Astrocyte (in vitro differentiated cells and primary cell): ENCODE measurements at regions not wholly inside any gene's neighbourhood (a gene's known extent, or its start where the extent isn't known, plus 50 kb on each side); places are given as distances from the start of the nearest gene placed in this dataset.

Experiments used
- DNase-seq: peaks from one replicate; pipeline ENCODE4 v3.0.0-alpha.2; 2010; ENCODE audit warnings: low read depth
- FAIRE-seq: peaks from 2 replicates; lab custom pipeline; 2011; peaks lifted over from hg19 to GRCh38; lab: Jason Lieb, UNC
- H2AFZ ChIP-seq: 2 replicates; pipeline ENCODE4 v1.6.0; 2012; ENCODE audit warnings: low read depth, low read length, inconsistent platforms
- H3K27ac ChIP-seq: 2 replicates; pipeline ENCODE4 v1.5.1; 2011; ENCODE audit warnings: low read depth, low read length, inconsistent platforms
- H3K27me3 ChIP-seq: 2 replicates; pipeline ENCODE4 v1.6.0; 2011; ENCODE audit warnings: low read length, inconsistent platforms; ENCODE audit not compliant: insufficient read depth
- H3K36me3 ChIP-seq: 2 replicates; pipeline ENCODE4 v1.5.1; 2011; ENCODE audit warnings: low read length, inconsistent platforms; ENCODE audit not compliant: insufficient read depth
- H3K4me1 ChIP-seq: 2 replicates; pipeline ENCODE4 v1.5.1; 2011; ENCODE audit warnings: low read length, inconsistent platforms; ENCODE audit not compliant: insufficient read depth
- H3K4me2 ChIP-seq: 2 replicates; pipeline ENCODE4 v1.6.0; 2012; ENCODE audit warnings: low read length, inconsistent platforms
- H3K4me3 ChIP-seq: 2 replicates; pipeline ENCODE4 v1.5.1; 2011; ENCODE audit warnings: low read depth, mild to moderate bottlenecking, low read length, inconsistent platforms; ENCODE audit not compliant: insufficient read depth
- H3K79me2 ChIP-seq: 2 replicates; pipeline ENCODE4 v1.6.0; 2012; ENCODE audit warnings: mild to moderate bottlenecking, low read length, inconsistent platforms; ENCODE audit not compliant: insufficient read depth
- H3K9ac ChIP-seq: 2 replicates; pipeline ENCODE4 v1.6.0; 2012; ENCODE audit warnings: mild to moderate bottlenecking, low read length, inconsistent platforms
- H3K9me3 ChIP-seq: 2 replicates; pipeline ENCODE4 v1.5.1; 2012; ENCODE audit warnings: low read depth, mild to moderate bottlenecking, low read length, inconsistent platforms; ENCODE audit not compliant: insufficient read depth
- H4K20me1 ChIP-seq: 2 replicates; pipeline ENCODE4 v1.6.0; 2012; ENCODE audit warnings: low read length, inconsistent platforms; ENCODE audit not compliant: insufficient read depth
- H3K27ac Mint-ChIP-seq: one replicate; pipeline ENCODE4 v1.8.0; 2021; ENCODE audit warnings: mild to moderate bottlenecking, mixed read lengths; ENCODE audit not compliant: unreplicated experiment
- H3K27me3 Mint-ChIP-seq: one replicate; pipeline ENCODE4 v1.8.0; 2021; ENCODE audit warnings: low read depth, mixed read lengths; ENCODE audit not compliant: unreplicated experiment
- H3K36me3 Mint-ChIP-seq: one replicate; pipeline ENCODE4 v1.8.0; 2021; ENCODE audit warnings: low read depth, mixed read lengths; ENCODE audit not compliant: unreplicated experiment
- H3K4me1 Mint-ChIP-seq: one replicate; pipeline ENCODE4 v1.8.0; 2021; ENCODE audit warnings: low read depth, mixed read lengths; ENCODE audit not compliant: unreplicated experiment
- H3K4me3 Mint-ChIP-seq: one replicate; pipeline ENCODE4 v1.8.0; 2021; ENCODE audit warnings: mild to moderate bottlenecking, moderate library complexity, mixed read lengths; ENCODE audit not compliant: unreplicated experiment
- H3K9me3 Mint-ChIP-seq: one replicate; pipeline ENCODE4 v1.8.0; 2021; ENCODE audit warnings: mild to moderate bottlenecking, mixed read lengths; ENCODE audit not compliant: unreplicated experiment
- EZH2 ChIP-seq: IDR thresholded peaks from 2 replicates; pipeline ENCODE4 v1.6.1; 2012; ENCODE audit warnings: mild to moderate bottlenecking, low read length, inconsistent platforms; ENCODE audit not compliant: insufficient read depth
- TF ChIP-seq, protein P1 (sequence below): IDR thresholded peaks from 2 replicates; pipeline ENCODE4 v1.5.1; 2011; ENCODE audit warnings: low read depth, mild to moderate bottlenecking, inconsistent platforms, low read length, moderate library complexity; ENCODE audit not compliant: insufficient read depth

DNA sequence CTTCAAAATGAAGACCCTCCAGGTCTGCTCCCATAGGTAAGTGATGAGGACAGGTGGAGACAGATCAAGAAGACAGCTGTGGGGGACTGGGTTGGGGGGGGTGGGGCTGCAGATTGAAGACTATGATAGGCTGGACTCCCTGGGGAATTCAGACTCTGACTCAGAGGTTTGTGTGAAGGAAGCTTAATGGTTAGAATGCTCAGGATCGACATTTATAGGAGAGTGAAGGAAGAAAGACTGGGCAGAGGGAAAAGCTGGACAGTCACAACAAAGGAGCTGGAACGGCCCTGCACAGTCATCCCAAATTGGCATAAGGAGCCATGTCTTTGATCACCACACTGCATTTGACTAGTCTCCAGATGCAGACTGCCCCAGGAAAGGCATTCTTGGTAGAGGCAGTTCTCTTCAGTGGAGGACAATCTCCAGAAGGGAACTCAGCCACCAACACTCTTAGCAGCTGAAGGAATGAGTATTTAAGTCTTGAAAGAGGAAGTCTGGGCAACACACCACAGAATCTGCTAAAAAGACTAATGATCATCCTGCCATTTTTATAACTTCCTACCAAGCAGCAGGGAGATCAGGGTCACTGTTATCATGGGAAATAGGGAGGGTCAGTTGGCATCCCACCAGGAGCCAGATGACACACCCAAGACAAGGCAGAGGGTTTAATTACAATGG is 120.0 kb upstream of the ZC3H11B start:
- no peaks in the 10 kb centered on the region for H3K27me3 Mint-ChIP-seq
- H3K9ac ChIP-seq: no peak overlapping the region
- no peak overlapping the region for H3K4me3 ChIP-seq
- H3K79me2 ChIP-seq: no peaks in the 10 kb centered on the region
- FAIRE-seq (no peak), DNase-seq (no peak)
- no peaks in the 10 kb centered on the region for H3K36me3 ChIP-seq
- peaks cover 16% of the 10 kb centered on the region for H3K9me3 Mint-ChIP-seq
- TF ChIP-seq, protein P1, sequence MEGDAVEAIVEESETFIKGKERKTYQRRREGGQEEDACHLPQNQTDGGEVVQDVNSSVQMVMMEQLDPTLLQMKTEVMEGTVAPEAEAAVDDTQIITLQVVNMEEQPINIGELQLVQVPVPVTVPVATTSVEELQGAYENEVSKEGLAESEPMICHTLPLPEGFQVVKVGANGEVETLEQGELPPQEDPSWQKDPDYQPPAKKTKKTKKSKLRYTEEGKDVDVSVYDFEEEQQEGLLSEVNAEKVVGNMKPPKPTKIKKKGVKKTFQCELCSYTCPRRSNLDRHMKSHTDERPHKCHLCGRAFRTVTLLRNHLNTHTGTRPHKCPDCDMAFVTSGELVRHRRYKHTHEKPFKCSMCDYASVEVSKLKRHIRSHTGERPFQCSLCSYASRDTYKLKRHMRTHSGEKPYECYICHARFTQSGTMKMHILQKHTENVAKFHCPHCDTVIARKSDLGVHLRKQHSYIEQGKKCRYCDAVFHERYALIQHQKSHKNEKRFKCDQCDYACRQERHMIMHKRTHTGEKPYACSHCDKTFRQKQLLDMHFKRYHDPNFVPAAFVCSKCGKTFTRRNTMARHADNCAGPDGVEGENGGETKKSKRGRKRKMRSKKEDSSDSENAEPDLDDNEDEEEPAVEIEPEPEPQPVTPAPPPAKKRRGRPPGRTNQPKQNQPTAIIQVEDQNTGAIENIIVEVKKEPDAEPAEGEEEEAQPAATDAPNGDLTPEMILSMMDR: no peak
- TF ChIP-seq EZH2: no peak
- no peaks in the 10 kb centered on the region for H3K9me3 ChIP-seq
- H3K27ac ChIP-seq: no peak overlapping the region
- H3K4me3 Mint-ChIP-seq: no peak overlapping the region
- H3K4me2 ChIP-seq: no peak overlapping the region
- H3K27ac Mint-ChIP-seq: no peak overlapping the region
- no peaks in the 10 kb centered on the region for H3K27me3 ChIP-seq
- peaks cover 1% of the 10 kb centered on the region for H3K36me3 Mint-ChIP-seq
- no peaks in the 10 kb centered on the region for H4K20me1 ChIP-seq
- H2AFZ ChIP-seq: no peak overlapping the region
- H3K4me1 ChIP-seq: no peaks in the 10 kb centered on the region
- no peaks in the 10 kb centered on the region for H3K4me1 Mint-ChIP-seq

GRCh38 chr1:219731771-219732170 is 118.9 kb upstream of the ZC3H11B start:
- H3K9me3 Mint-ChIP-seq: peaks cover 27% of the 10 kb centered on the region
- no peaks in the 10 kb centered on the region for H3K27me3 Mint-ChIP-seq
- Histone ChIP-seq H3K79me2 (no peaks in the 10 kb centered on the region), H3K4me3 (no peak overlapping the region), H3K27me3 (no peaks in the 10 kb centered on the region), H3K4me2 (no peak overlapping the region), H3K9me3 (no peaks in the 10 kb centered on the region), H3K27ac (no peak overlapping the region), H3K4me1 (no peaks in the 10 kb centered on the region), H3K36me3 (no peaks in the 10 kb centered on the region), H2AFZ (no peak overlapping the region), H3K9ac (no peak overlapping the region), H4K20me1 (no peaks in the 10 kb centered on the region)
- H3K27ac Mint-ChIP-seq: no peak overlapping the region
- no peak overlapping the region for H3K4me3 Mint-ChIP-seq
- FAIRE-seq: no peak
- no peak for DNase-seq
- TF ChIP-seq, protein P1: no peak
- TF ChIP-seq EZH2: no peak
- no peaks in the 10 kb centered on the region for H3K4me1 Mint-ChIP-seq
- no peaks in the 10 kb centered on the region for H3K36me3 Mint-ChIP-seq
